HepG2 (cell line): ENCODE measurements at regions not wholly inside any gene's neighbourhood (a gene's known extent, or its start where the extent isn't known, plus 50 kb on each side); places are given as distances from the start of the nearest gene placed in this dataset.

ENCODE experiments used
- ATAC-seq: fragments of 200-7000 bp; cut with Tn5 transposase; 3 replicates; pipeline ENCODE4 v1.9.1; 2020; ENCODE audit warnings: mild to moderate bottlenecking, moderate library complexity
- BruUV-seq: library from RNA; stranded (reverse); fragments of 400-500 nt; replicated peaks from 2 replicates; lab custom pipeline; 2021; lab: Mats Ljungman, UMichigan
- CTCF ChIA-PET: fragments of 300-600 bp; formaldehyde crosslinking; extraction: SDS; loops from one replicate; lab custom pipeline; 2021; ENCODE audit warnings: low total read pairs, inconsistent platforms, low intra/inter-chr PET ratio; lab: Yijun Ruan, JAX
- POLR2A ChIA-PET: fragments of 350-600 bp; sonication (Branson Sonifier 250); formaldehyde crosslinking; loops from one replicate; lab custom pipeline; 2020; ENCODE audit warnings: antibody characterized with exemption, inconsistent platforms; lab: Yijun Ruan, JAX
- DNase-seq: peaks from one replicate; pipeline ENCODE4 v3.0.0-alpha.2; 2015; ENCODE audit warnings: low spot score
- FAIRE-seq: peaks from 3 replicates; lab custom pipeline; 2011; peaks lifted over from hg19 to GRCh38; lab: Jason Lieb, UNC
- H2AFZ ChIP-seq: one replicate; pipeline ENCODE4 v1.6.1; 2011; ENCODE audit warnings: low read length, inconsistent platforms
- H3K27ac ChIP-seq: fragments of 300-600 bp; 3 replicates; pipeline ENCODE4 v1.8.0; 2011; ENCODE audit warnings: mixed run types, mild to moderate bottlenecking, mixed read lengths, low read length, inconsistent platforms; ENCODE audit not compliant: insufficient read depth; ENCODE audit errors: extremely low read length
- H3K27me3 ChIP-seq, 2 experiments: fragments of 200-600 bp in 1 of 2; 2 replicates in 1 of 2; 3 replicates in 1 of 2; pipeline versions ENCODE4 v1.6.0 to v1.8.0; 2011; ENCODE audit warnings: low read length in 2 of 2, mild to moderate bottlenecking in 2 of 2, moderate library complexity in 2 of 2, inconsistent platforms in 1 of 2; ENCODE audit not compliant: insufficient read depth in 2 of 2, control insufficient read depth in 1 of 2
- H3K36me3 ChIP-seq, 2 experiments: fragments of 200-600 bp in 1 of 2; replicated peaks in 1 of 2; 2 replicates in 1 of 2; 3 replicates in 1 of 2; pipeline versions ENCODE4 v1.5.1 to v1.8.0; 2011; ENCODE audit warnings: low read length in 2 of 2, inconsistent platforms in 1 of 2; ENCODE audit not compliant: insufficient read depth in 2 of 2, control insufficient read depth in 1 of 2
- H3K4me1 ChIP-seq: 2 replicates; pipeline ENCODE4 v1.5.1; 2012; ENCODE audit warnings: low read length, inconsistent platforms; ENCODE audit not compliant: insufficient read depth
- H3K4me2 ChIP-seq: 2 replicates; pipeline ENCODE4 v1.6.0; 2011; ENCODE audit warnings: low read depth, low read length, inconsistent platforms
- H3K4me3 ChIP-seq, 3 experiments: fragments of 200-600 bp in 1 of 3; sonication (generic), shearing (Covaris generic) in 1 of 3; replicated peaks in 1 of 3; 2 replicates each; pipeline ENCODE4 v1.5.1; 2011 to 2016; ENCODE audit warnings: low read length in 3 of 3, inconsistent platforms in 2 of 3, low read depth in 2 of 3, mild to moderate bottlenecking in 2 of 3, control low read depth in 1 of 3, mixed read lengths in 1 of 3; ENCODE audit not compliant: insufficient read depth in 1 of 3
- H3K79me2 ChIP-seq: one replicate; pipeline ENCODE4 v1.6.1; 2011; ENCODE audit warnings: low read length, inconsistent platforms; ENCODE audit not compliant: insufficient read depth
- H3K9ac ChIP-seq: 2 replicates; pipeline ENCODE4 v1.6.0; 2011; ENCODE audit warnings: mild to moderate bottlenecking, low read depth, low read length, inconsistent platforms; ENCODE audit not compliant: insufficient read depth
- H3K9me3 ChIP-seq: 2 replicates; pipeline ENCODE4 v1.5.1; 2012; ENCODE audit warnings: mild to moderate bottlenecking, low read length
- H4K20me1 ChIP-seq: 2 replicates; pipeline ENCODE4 v1.6.0; 2011; ENCODE audit warnings: inconsistent platforms, mild to moderate bottlenecking, low read length, moderate library complexity; ENCODE audit not compliant: insufficient read depth
- ATF4 ChIP-seq, 2 experiments: fragments of 450-650 bp in 1 of 2; sonication (generic) in 1 of 2; formaldehyde crosslinking; IDR thresholded peaks; 2 replicates each; pipeline versions ENCODE4 v1.5.0 to v1.8.0; 2020 to 2022; ENCODE audit warnings: mild to moderate bottlenecking in 1 of 2, missing genetic modification reagents in 1 of 2
- SOX5 ChIP-seq: IDR thresholded peaks from 2 replicates; pipeline ENCODE4 v1.6.1; 2016; ENCODE audit warnings: borderline replicate concordance
- WGBS: methylation state at CpG from one replicate; pipeline ENCODE4 v1.1.6; 2017; ENCODE audit warnings: low lambda C conversion rate; 5-methylcytosine and 5-hydroxymethylcytosine counted together
- in situ Hi-C: cut with HindIII; loops from 2 replicates; pipeline ENCODE4 v1.10.0; 2017; ENCODE audit warnings: low pct_unique_long_range_greater_than_20kb; ENCODE audit not compliant: extremely low pct_ligation_motif_present
- intact Hi-C: fragments of 100-400 bp; cut with micrococcal nuclease; formaldehyde crosslinking; loops from one replicate; pipeline ENCODE4 v1.10.0; 2022; ENCODE audit not compliant: unreplicated experiment
- TF ChIP-seq, protein P1 (sequence below): sonication (generic); formaldehyde crosslinking; IDR thresholded peaks from 2 replicates; pipeline ENCODE4 v1.5.0; 2020; ENCODE audit warnings: mild to moderate bottlenecking, missing genetic modification reagents

- ATAC-seq: no peak
- H3K27me3 ChIP-seq: no peaks in the 10 kb centered on the region
- POLR2A ChIA-PET: interaction anchor here (1.3 kb wide), 1 partner anchor 33 kb away, joined by 4 read pairs; no protein-coding TSS in a partner anchor
- TF ChIP-seq ATF4 (CRISPR knock-in tag; IDR thresholded peaks at IDR 0.05): peak in 1 of 2 experiments; percentile 77; a peak in 2 of 4 replicates
- TF ChIP-seq, protein P1, sequence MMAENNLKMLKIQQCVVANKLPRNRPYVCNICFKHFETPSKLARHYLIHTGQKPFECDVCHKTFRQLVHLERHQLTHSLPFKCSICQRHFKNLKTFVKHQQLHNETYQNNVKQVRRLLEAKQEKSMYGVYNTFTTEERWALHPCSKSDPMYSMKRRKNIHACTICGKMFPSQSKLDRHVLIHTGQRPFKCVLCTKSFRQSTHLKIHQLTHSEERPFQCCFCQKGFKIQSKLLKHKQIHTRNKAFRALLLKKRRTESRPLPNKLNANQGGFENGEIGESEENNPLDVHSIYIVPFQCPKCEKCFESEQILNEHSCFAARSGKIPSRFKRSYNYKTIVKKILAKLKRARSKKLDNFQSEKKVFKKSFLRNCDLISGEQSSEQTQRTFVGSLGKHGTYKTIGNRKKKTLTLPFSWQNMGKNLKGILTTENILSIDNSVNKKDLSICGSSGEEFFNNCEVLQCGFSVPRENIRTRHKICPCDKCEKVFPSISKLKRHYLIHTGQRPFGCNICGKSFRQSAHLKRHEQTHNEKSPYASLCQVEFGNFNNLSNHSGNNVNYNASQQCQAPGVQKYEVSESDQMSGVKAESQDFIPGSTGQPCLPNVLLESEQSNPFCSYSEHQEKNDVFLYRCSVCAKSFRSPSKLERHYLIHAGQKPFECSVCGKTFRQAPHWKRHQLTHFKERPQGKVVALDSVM: peak; percentile 43; the same call in 1 of the 2 replicates
- TF ChIP-seq SOX5 (CRISPR knock-in tag): no peak
- BruUV-seq: no TSS peak
- no peak overlapping the region for H3K9ac ChIP-seq
- H3K4me3 ChIP-seq: no peak overlapping the region
- intact Hi-C loops (no loop called here), in situ Hi-C loops (no loop called here)
- no peak overlapping the region for H3K27ac ChIP-seq
- no peaks in the 10 kb centered on the region for H3K36me3 ChIP-seq
- CTCF ChIA-PET: no interaction called here
- H3K4me2 ChIP-seq: no peak overlapping the region
- no peaks in the 10 kb centered on the region for H3K79me2 ChIP-seq
- no peaks in the 10 kb centered on the region for H4K20me1 ChIP-seq
- 69% methylated on average over 12 of the region's 12 CpGs for WGBS
- H3K4me1 ChIP-seq: peaks cover 15% of the 10 kb centered on the region
- H3K9me3 ChIP-seq: no peaks in the 10 kb centered on the region
- DNase-seq: no peak
- no peak for FAIRE-seq
- no peak overlapping the region for H2AFZ ChIP-seq
These were observed 296.1 kb downstream of the BAMBI start for GRCh38 chr10:28973309-28973972.
